ENCODE measurements at regions not wholly inside any gene's neighbourhood (a gene's known extent, or its start where the extent isn't known, plus 50 kb on each side); places are given as distances from the start of the nearest gene placed in this dataset.

- Histone ChIP-seq H3K4me1 (ENCODE audit: control insufficient read depth, insufficient read depth, low read length, poor library complexity, severe bottlenecking) (peaks cover 5% of the 10 kb centered on the region), H3K36me3 (ENCODE audit: control insufficient read depth, insufficient read depth, low read length) (no peaks in the 10 kb centered on the region), H3K4me3 (ENCODE audit: extremely low read depth, insufficient read depth, low read length, poor library complexity, severe bottlenecking) (no peak overlapping the region), H3K27ac (ENCODE audit: low read depth, low read length, severe bottlenecking) (no peak overlapping the region), H3K9me3 (ENCODE audit: control insufficient read depth, low read length) (no peaks in the 10 kb centered on the region)
- 86 to 92% methylated on average over 18 to 22 of the region's 23 CpGs for WGBS, 2 experiments (ENCODE audit: insufficient coverage in 2 of 2)
These were observed 142.7 kb upstream of the PPP1R26 start for GRCh38 chr9:135336722-135337527.

- 90 to 93% methylated on average over 14 of the region's 14 CpGs for WGBS, 2 experiments (ENCODE audit: insufficient coverage in 2 of 2)
- Histone ChIP-seq H3K4me1 (ENCODE audit: control insufficient read depth, insufficient read depth, low read length, poor library complexity, severe bottlenecking) (peaks cover 5% of the 10 kb centered on the region), H3K27ac (ENCODE audit: low read depth, low read length, severe bottlenecking) (no peak overlapping the region), H3K4me3 (ENCODE audit: extremely low read depth, insufficient read depth, low read length, poor library complexity, severe bottlenecking) (no peak overlapping the region), H3K9me3 (ENCODE audit: control insufficient read depth, low read length) (no peaks in the 10 kb centered on the region), H3K36me3 (ENCODE audit: control insufficient read depth, insufficient read depth, low read length) (no peaks in the 10 kb centered on the region)
These were observed 141.0 kb upstream of the PPP1R26 start for GRCh38 chr9:135338546-135338945.

GRCh38 chr9:135339378-135339973 is 140.1 kb upstream of the PPP1R26 start:
- WGBS, 2 experiments (ENCODE audit: insufficient coverage in 2 of 2) = 78 to 83% methylated on average over 16 to 17 of the region's 17 CpGs
- H3K9me3 ChIP-seq (ENCODE audit: control insufficient read depth, low read length) = no peaks in the 10 kb centered on the region
- H3K4me1 ChIP-seq (ENCODE audit: control insufficient read depth, insufficient read depth, low read length, poor library complexity, severe bottlenecking) = peaks cover 5% of the 10 kb centered on the region
- no peak overlapping the region for H3K27ac ChIP-seq (ENCODE audit: low read depth, low read length, severe bottlenecking)
- H3K36me3 ChIP-seq (ENCODE audit: control insufficient read depth, insufficient read depth, low read length) = no peaks in the 10 kb centered on the region
- H3K4me3 ChIP-seq (ENCODE audit: extremely low read depth, insufficient read depth, low read length, poor library complexity, severe bottlenecking) = no peak overlapping the region

GRCh38 chr9:135340143-135340655 is 139.4 kb upstream of the PPP1R26 start:
- 15 to 30% methylated on average over 5 to 8 of the region's 12 CpGs for WGBS, 2 experiments (ENCODE audit: insufficient coverage in 2 of 2)
- Histone ChIP-seq H3K9me3 (ENCODE audit: control insufficient read depth, low read length) (no peaks in the 10 kb centered on the region), H3K36me3 (ENCODE audit: control insufficient read depth, insufficient read depth, low read length) (no peaks in the 10 kb centered on the region), H3K4me3 (ENCODE audit: extremely low read depth, insufficient read depth, low read length, poor library complexity, severe bottlenecking) (no peak overlapping the region), H3K27ac (ENCODE audit: low read depth, low read length, severe bottlenecking) (no peak overlapping the region), H3K4me1 (ENCODE audit: control insufficient read depth, insufficient read depth, low read length, poor library complexity, severe bottlenecking) (peaks cover 5% of the 10 kb centered on the region)

GRCh38 chr9:135340726-135341475 is 138.7 kb upstream of the PPP1R26 start:
- Histone ChIP-seq H3K36me3 (ENCODE audit: control insufficient read depth, insufficient read depth, low read length) (no peaks in the 10 kb centered on the region), H3K27ac (ENCODE audit: low read depth, low read length, severe bottlenecking) (no peak overlapping the region), H3K4me3 (ENCODE audit: extremely low read depth, insufficient read depth, low read length, poor library complexity, severe bottlenecking) (no peak overlapping the region), H3K4me1 (ENCODE audit: control insufficient read depth, insufficient read depth, low read length, poor library complexity, severe bottlenecking) (peaks cover 5% of the 10 kb centered on the region), H3K9me3 (ENCODE audit: control insufficient read depth, low read length) (no peaks in the 10 kb centered on the region)
- WGBS, 2 experiments (ENCODE audit: insufficient coverage in 2 of 2) = 84 to 87% methylated on average over 14 to 19 of the region's 20 CpGs

- Histone ChIP-seq H3K4me3 (ENCODE audit: extremely low read depth, insufficient read depth, low read length, poor library complexity, severe bottlenecking) (no peak overlapping the region), H3K4me1 (ENCODE audit: control insufficient read depth, insufficient read depth, low read length, poor library complexity, severe bottlenecking) (peaks cover 5% of the 10 kb centered on the region), H3K36me3 (ENCODE audit: control insufficient read depth, insufficient read depth, low read length) (no peaks in the 10 kb centered on the region), H3K27ac (ENCODE audit: low read depth, low read length, severe bottlenecking) (no peak overlapping the region), H3K9me3 (ENCODE audit: control insufficient read depth, low read length) (no peaks in the 10 kb centered on the region)
- WGBS, 2 experiments (ENCODE audit: insufficient coverage in 2 of 2) = 77 to 78% methylated on average over 5 to 11 of the region's 13 CpGs
These were observed 137.9 kb upstream of the PPP1R26 start for GRCh38 chr9:135341612-135342169.

- Histone ChIP-seq H3K9me3 (ENCODE audit: control insufficient read depth, low read length) (no peaks in the 10 kb centered on the region), H3K36me3 (ENCODE audit: control insufficient read depth, insufficient read depth, low read length) (no peaks in the 10 kb centered on the region), H3K4me3 (ENCODE audit: extremely low read depth, insufficient read depth, low read length, poor library complexity, severe bottlenecking) (no peak overlapping the region), H3K4me1 (ENCODE audit: control insufficient read depth, insufficient read depth, low read length, poor library complexity, severe bottlenecking) (peaks cover 5% of the 10 kb centered on the region), H3K27ac (ENCODE audit: low read depth, low read length, severe bottlenecking) (no peak overlapping the region)
- 83 to 85% methylated on average over 20 to 23 of the region's 23 CpGs for WGBS, 2 experiments (ENCODE audit: insufficient coverage in 2 of 2)
These were observed 137.1 kb upstream of the PPP1R26 start for GRCh38 chr9:135342206-135343130.

- Histone ChIP-seq H3K27ac (ENCODE audit: low read depth, low read length, severe bottlenecking) (no peak overlapping the region), H3K9me3 (ENCODE audit: control insufficient read depth, low read length) (no peaks in the 10 kb centered on the region), H3K4me1 (ENCODE audit: control insufficient read depth, insufficient read depth, low read length, poor library complexity, severe bottlenecking) (peaks cover 5% of the 10 kb centered on the region), H3K36me3 (ENCODE audit: control insufficient read depth, insufficient read depth, low read length) (no peaks in the 10 kb centered on the region), H3K4me3 (ENCODE audit: extremely low read depth, insufficient read depth, low read length, poor library complexity, severe bottlenecking) (no peak overlapping the region)
- WGBS, 2 experiments (ENCODE audit: insufficient coverage in 2 of 2) = 92 to 93% methylated on average over 8 to 12 of the region's 12 CpGs
These were observed 136.4 kb upstream of the PPP1R26 start for GRCh38 chr9:135343136-135343535.

- peaks cover 5% of the 10 kb centered on the region for H3K4me1 ChIP-seq (ENCODE audit: control insufficient read depth, insufficient read depth, low read length, poor library complexity, severe bottlenecking)
- WGBS, 2 experiments (ENCODE audit: insufficient coverage in 2 of 2) = 27 to 32% methylated on average over 22 to 25 of the region's 25 CpGs
- no peaks in the 10 kb centered on the region for H3K9me3 ChIP-seq (ENCODE audit: control insufficient read depth, low read length)
- no peak overlapping the region for H3K4me3 ChIP-seq (ENCODE audit: extremely low read depth, insufficient read depth, low read length, poor library complexity, severe bottlenecking)
- H3K36me3 ChIP-seq (ENCODE audit: control insufficient read depth, insufficient read depth, low read length) = no peaks in the 10 kb centered on the region
- H3K27ac ChIP-seq (ENCODE audit: low read depth, low read length, severe bottlenecking) = no peak overlapping the region
These were observed 135.6 kb upstream of the PPP1R26 start for GRCh38 chr9:135343837-135344522.
